ENCODE measurements at regions not wholly inside any gene's neighbourhood (a gene's known extent, or its start where the extent isn't known, plus 50 kb on each side); places are given as distances from the start of the nearest gene placed in this dataset.

- Histone ChIP-seq H3K9me3 (no peaks in the 10 kb centered on the region), H3K27ac (no peak overlapping the region), H3K4me1 (replicated peaks) (no peaks in the 10 kb centered on the region), H3K36me3 (no peaks in the 10 kb centered on the region), H3K4me3 (no peak overlapping the region), H3K27me3 (replicated peaks; ENCODE audit: insufficient read depth) (no peaks in the 10 kb centered on the region)
- no peak for DNase-seq (ENCODE audit: low spot score)
- 89% methylated on average over 4 of the region's 4 CpGs for WGBS
- intact Hi-C loops (cut with DNase I): no loop called here
- TF ChIP-seq POLR2AphosphoS5 (IDR thresholded peaks at IDR 0.05): no peak
- no peak for TF ChIP-seq CTCF (IDR thresholded peaks at IDR 0.05)
- no peak for TF ChIP-seq POLR2A (IDR thresholded peaks at IDR 0.05)
Measured at GRCh38 chr1:228882771-228883450, 147.6 kb downstream of the RHOU start.

GRCh38 chr1:228883535-228883934 lies 148.3 kb downstream of the RHOU start:
- Histone ChIP-seq H3K4me1 (replicated peaks) (no peaks in the 10 kb centered on the region), H3K36me3 (no peaks in the 10 kb centered on the region), H3K9me3 (no peaks in the 10 kb centered on the region), H3K4me3 (no peak overlapping the region), H3K27ac (no peak overlapping the region), H3K27me3 (replicated peaks; ENCODE audit: insufficient read depth) (no peaks in the 10 kb centered on the region)
- intact Hi-C loops (cut with DNase I): no loop called here
- whole genome bisulfite sequencing: 91% methylated on average over 2 of the region's 2 CpGs
- no peak for DNase-seq (ENCODE audit: low spot score)
- TF ChIP-seq CTCF (IDR thresholded peaks at IDR 0.05): no peak
- TF ChIP-seq POLR2AphosphoS5 (IDR thresholded peaks at IDR 0.05): no peak
- TF ChIP-seq POLR2A (IDR thresholded peaks at IDR 0.05): no peak

- Histone ChIP-seq H3K27ac (no peak overlapping the region), H3K4me1 (replicated peaks) (no peaks in the 10 kb centered on the region), H3K9me3 (no peaks in the 10 kb centered on the region), H3K36me3 (no peaks in the 10 kb centered on the region), H3K27me3 (replicated peaks; ENCODE audit: insufficient read depth) (no peaks in the 10 kb centered on the region), H3K4me3 (no peak overlapping the region)
- 94% methylated on average over 5 of the region's 5 CpGs for WGBS
- intact Hi-C loops (cut with DNase I): no loop called here
- TF ChIP-seq POLR2A (IDR thresholded peaks at IDR 0.05) (no peak), CTCF (IDR thresholded peaks at IDR 0.05) (no peak), POLR2AphosphoS5 (IDR thresholded peaks at IDR 0.05) (no peak)
- DNase-seq (ENCODE audit: low spot score): no peak
Measured at GRCh38 chr1:228884196-228884595, 148.9 kb downstream of the RHOU start.

GRCh38 chr1:228884615-228885566 lies 149.6 kb downstream of the RHOU start:
- Histone ChIP-seq H3K4me3 (no peak overlapping the region), H3K27me3 (replicated peaks; ENCODE audit: insufficient read depth) (no peaks in the 10 kb centered on the region), H3K4me1 (replicated peaks) (no peaks in the 10 kb centered on the region), H3K9me3 (no peaks in the 10 kb centered on the region), H3K36me3 (no peaks in the 10 kb centered on the region), H3K27ac (no peak overlapping the region)
- no peak for TF ChIP-seq CTCF (IDR thresholded peaks at IDR 0.05)
- no peak for DNase-seq (ENCODE audit: low spot score)
- intact Hi-C loops (cut with DNase I): no loop called here
- 74% methylated on average over 4 of the region's 4 CpGs for WGBS

All from prostate gland (tissue), 2 donors.